Fibroblast of villous mesenchyme (primary cell): ENCODE measurements at regions not wholly inside any gene's neighbourhood (a gene's known extent, or its start where the extent isn't known, plus 50 kb on each side); places are given as distances from the start of the nearest gene placed in this dataset.

Experiments
- DNase-seq: peaks from one replicate; pipeline ENCODE4 v3.0.0-alpha.2; 2010; ENCODE audit warnings: low read depth
- H3K4me3 ChIP-seq: 2 replicates; pipeline ENCODE4 v1.5.1; 2011; ENCODE audit warnings: low read depth, mild to moderate bottlenecking, low read length
- CTCF ChIP-seq: IDR thresholded peaks from 2 replicates; pipeline ENCODE4 v1.5.1; 2012; ENCODE audit warnings: low read depth, mild to moderate bottlenecking, low read length; ENCODE audit not compliant: insufficient read depth

GRCh38 chr7:120097774-120098173 lies 175.2 kb upstream of the KCND2 start:
- TF ChIP-seq CTCF: no peak
- no peak for DNase-seq
- H3K4me3 ChIP-seq: no peak overlapping the region

DNA sequence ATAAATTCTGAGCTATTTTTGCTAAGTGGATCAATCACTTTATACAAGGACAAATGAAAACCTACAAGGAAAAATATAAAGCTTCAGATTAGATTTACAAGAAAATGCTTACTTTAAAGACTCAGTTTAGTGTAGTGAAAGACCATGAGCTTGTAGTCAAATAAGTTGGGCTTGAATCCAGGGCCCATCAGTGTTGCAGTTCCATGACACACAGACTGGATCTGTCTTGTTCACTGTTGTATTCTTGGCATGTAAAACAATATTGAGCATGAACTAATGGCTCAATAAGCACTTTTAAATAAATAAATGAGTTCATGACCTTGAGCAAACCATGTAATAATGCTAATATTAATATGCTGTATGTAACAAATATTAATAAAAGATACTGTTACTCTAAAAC lies 164.6 kb upstream of the KCND2 start:
- H3K4me3 ChIP-seq: no peak overlapping the region
- TF ChIP-seq CTCF: no peak
- no peak for DNase-seq

GRCh38 chr7:120110169-120110568 lies 162.8 kb upstream of the KCND2 start:
- H3K4me3 ChIP-seq: no peak overlapping the region
- DNase-seq: no peak
- no peak for TF ChIP-seq CTCF

- TF ChIP-seq CTCF: no peak
- DNase-seq: no peak
- no peak overlapping the region for H3K4me3 ChIP-seq
Measured at GRCh38 chr7:120114626-120115025, 158.3 kb upstream of the KCND2 start.

DNA sequence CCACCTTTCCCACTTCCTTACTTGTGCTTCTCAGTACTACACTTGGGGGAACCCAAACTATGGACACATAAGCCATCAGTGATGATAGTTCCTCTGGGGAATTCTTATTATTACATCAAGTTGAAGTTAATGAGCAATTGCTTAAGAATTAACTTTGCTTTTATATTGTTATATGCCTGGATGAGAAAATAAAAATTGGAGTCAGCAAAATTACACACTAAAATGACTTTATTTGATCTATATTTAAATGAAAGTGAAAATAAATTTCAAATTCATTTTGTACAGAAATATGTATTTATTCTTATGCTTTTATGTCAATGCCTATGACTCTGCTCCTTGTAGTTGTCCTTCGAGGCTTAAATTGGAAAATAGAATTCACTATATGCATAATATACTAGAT lies 149.4 kb upstream of the KCND2 start:
- no peak for DNase-seq
- no peak for TF ChIP-seq CTCF
- H3K4me3 ChIP-seq: no peak overlapping the region

DNA sequence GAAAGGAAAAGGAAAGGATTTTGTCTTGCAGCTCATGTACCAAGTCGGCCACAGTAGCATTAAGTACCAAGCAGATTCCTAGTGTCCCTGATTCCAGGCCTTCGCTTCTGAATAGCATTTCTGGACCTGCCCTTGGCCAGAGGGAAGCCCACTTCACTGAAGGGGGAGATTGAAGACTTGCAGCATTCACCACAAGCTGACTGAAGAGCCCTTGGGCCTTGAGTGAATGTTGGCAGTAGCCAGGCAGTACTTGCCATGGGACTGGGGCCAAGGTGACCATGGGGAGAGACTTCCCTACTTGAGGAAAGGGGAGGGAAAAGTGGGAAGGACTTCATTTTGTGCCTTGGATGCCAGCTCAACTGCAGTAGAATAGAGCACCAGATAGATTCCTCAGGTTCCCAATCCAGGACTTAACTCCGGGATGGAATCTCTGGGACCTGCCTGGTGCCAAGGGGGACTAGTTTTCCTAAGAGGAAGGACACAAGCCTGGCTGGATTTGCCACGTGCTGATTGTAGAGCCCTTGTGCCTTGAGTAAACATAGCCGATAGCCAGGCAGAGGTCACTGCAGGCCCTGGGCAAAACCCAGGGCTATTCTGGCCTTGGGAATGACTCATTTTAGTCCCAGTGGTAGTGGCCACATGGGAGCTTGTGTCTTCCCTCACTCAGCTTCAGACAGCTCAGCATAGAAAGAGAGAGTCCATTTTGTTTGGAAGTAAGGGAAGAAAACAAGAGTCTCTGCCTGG lies 141.7 kb upstream of the KCND2 start:
- H3K4me3 ChIP-seq: no peak overlapping the region
- TF ChIP-seq CTCF: no peak
- no peak for DNase-seq

GRCh38 chr7:120138497-120138896 lies 134.5 kb upstream of the KCND2 start:
- no peak overlapping the region for H3K4me3 ChIP-seq
- no peak for DNase-seq
- no peak for TF ChIP-seq CTCF
